ENCODE measurements at regions not wholly inside any gene's neighbourhood (a gene's known extent, or its start where the extent isn't known, plus 50 kb on each side); places are given as distances from the start of the nearest gene placed in this dataset.

GRCh38 chr6:92024881-92025280 is 1394.5 kb downstream of the EPHA7 start:
- TF ChIP-seq CTCF (conservative IDR thresholded peaks at IDR 0.05) (no peak), EZH2 (IDR thresholded peaks at IDR 0.05; ENCODE audit: low read depth) (no peak)
